Glutamatergic neuron (in vitro differentiated cells): ENCODE measurements at regions not wholly inside any gene's neighbourhood (a gene's known extent, or its start where the extent isn't known, plus 50 kb on each side); places are given as distances from the start of the nearest gene placed in this dataset.

ENCODE experiments used
- DNase-seq: peaks from one replicate; pipeline ENCODE4 v3.0.0; 2022
- H3K27ac Mint-ChIP-seq: one replicate; pipeline ENCODE4 v1.8.0; 2020; ENCODE audit warnings: mild to moderate bottlenecking, mixed read lengths, inconsistent platforms; ENCODE audit not compliant: unreplicated experiment
- H3K27me3 Mint-ChIP-seq: one replicate; pipeline ENCODE4 v1.8.0; 2020; ENCODE audit warnings: mild to moderate bottlenecking, moderate library complexity, mixed read lengths, inconsistent platforms; ENCODE audit not compliant: unreplicated experiment
- H3K36me3 Mint-ChIP-seq: one replicate; pipeline ENCODE4 v1.8.0; 2020; ENCODE audit warnings: mild to moderate bottlenecking, mixed read lengths, inconsistent platforms; ENCODE audit not compliant: unreplicated experiment
- H3K4me1 Mint-ChIP-seq: one replicate; pipeline ENCODE4 v1.8.0; 2020; ENCODE audit warnings: mild to moderate bottlenecking, low read depth, mixed read lengths, inconsistent platforms; ENCODE audit not compliant: unreplicated experiment
- H3K4me3 Mint-ChIP-seq: one replicate; pipeline ENCODE4 v1.8.0; 2020; ENCODE audit warnings: mild to moderate bottlenecking, mixed read lengths, inconsistent platforms; ENCODE audit not compliant: unreplicated experiment
- H3K9me3 Mint-ChIP-seq: one replicate; pipeline ENCODE4 v1.8.0; 2020; ENCODE audit warnings: mild to moderate bottlenecking, moderate library complexity, mixed read lengths, inconsistent platforms; ENCODE audit not compliant: unreplicated experiment
- TF ChIP-seq, protein P1 (sequence below): fragments of 200-600 bp; sonication (generic); IDR thresholded peaks from one replicate; pipeline ENCODE4 v1.5.0; 2021; ENCODE audit not compliant: partially characterized antibody, unreplicated experiment

DNA sequence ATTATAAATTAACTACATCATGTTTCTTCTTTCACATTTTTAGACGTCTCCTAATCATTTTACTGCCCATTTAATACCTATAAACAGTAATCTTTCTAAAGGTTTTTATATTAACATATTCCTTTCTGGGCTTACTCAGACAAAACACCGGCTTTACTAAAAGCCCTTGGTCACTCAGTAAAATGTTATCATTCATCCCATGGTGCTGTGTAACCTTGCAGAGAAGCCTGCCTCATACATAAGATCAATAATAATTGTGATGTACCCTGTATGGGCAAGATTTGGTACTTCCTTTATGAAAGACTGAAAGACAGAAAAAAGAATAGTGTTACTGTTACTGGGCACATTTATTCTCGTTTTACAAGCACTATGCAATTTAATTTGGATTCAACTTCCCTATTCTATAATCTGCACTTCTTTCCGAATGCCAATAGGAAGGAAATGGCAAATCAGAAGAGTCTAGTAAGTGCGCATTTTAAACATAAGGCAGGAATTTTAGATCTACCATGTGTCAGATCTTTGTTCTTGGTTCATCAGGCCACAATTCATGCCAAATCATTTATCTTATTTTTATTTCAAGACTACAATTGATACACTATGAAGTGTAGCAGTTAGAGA is 522.2 kb downstream of the CSNK1G3 start:
- H3K27ac Mint-ChIP-seq: no peak overlapping the region
- H3K9me3 Mint-ChIP-seq: no peaks in the 10 kb centered on the region
- no peaks in the 10 kb centered on the region for H3K27me3 Mint-ChIP-seq

DNA sequence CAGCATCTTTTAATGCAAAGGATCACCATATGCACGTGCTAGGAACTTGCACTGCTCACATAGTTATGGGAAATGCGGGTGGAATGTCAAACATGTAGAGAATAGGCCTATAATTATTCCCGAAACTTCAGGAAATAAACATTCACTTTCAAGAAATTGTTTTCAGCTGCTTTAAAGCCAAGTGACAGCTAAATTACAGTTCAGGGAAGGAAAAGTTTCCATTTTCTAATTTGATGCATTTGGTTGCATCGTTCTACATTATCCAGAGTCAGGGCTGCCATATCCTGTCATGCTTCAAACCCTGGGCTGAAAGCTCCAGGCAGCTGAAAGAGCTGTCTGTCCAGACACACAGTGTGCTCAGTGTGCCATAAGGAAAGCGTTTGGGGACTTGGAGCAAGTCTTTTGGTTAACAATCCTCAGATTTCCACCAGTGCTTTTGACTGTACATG is 518.1 kb downstream of the CSNK1G3 start:
- TF ChIP-seq, protein P1, sequence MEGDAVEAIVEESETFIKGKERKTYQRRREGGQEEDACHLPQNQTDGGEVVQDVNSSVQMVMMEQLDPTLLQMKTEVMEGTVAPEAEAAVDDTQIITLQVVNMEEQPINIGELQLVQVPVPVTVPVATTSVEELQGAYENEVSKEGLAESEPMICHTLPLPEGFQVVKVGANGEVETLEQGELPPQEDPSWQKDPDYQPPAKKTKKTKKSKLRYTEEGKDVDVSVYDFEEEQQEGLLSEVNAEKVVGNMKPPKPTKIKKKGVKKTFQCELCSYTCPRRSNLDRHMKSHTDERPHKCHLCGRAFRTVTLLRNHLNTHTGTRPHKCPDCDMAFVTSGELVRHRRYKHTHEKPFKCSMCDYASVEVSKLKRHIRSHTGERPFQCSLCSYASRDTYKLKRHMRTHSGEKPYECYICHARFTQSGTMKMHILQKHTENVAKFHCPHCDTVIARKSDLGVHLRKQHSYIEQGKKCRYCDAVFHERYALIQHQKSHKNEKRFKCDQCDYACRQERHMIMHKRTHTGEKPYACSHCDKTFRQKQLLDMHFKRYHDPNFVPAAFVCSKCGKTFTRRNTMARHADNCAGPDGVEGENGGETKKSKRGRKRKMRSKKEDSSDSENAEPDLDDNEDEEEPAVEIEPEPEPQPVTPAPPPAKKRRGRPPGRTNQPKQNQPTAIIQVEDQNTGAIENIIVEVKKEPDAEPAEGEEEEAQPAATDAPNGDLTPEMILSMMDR: no peak
- Mint-ChIP-seq H3K36me3 (no peaks in the 10 kb centered on the region), H3K27me3 (no peaks in the 10 kb centered on the region), H3K27ac (no peak overlapping the region), H3K9me3 (peaks cover 3% of the 10 kb centered on the region), H3K4me1 (peaks cover 9% of the 10 kb centered on the region), H3K4me3 (no peak overlapping the region)
- DNase-seq: no peak

More for the DNA sequence above, 522.2 kb downstream of the CSNK1G3 start:
- H3K4me1 Mint-ChIP-seq: peaks cover 6% of the 10 kb centered on the region
- TF ChIP-seq, protein P1: no peak
- DNase-seq: no peak
- no peak overlapping the region for H3K4me3 Mint-ChIP-seq
- no peaks in the 10 kb centered on the region for H3K36me3 Mint-ChIP-seq

DNA sequence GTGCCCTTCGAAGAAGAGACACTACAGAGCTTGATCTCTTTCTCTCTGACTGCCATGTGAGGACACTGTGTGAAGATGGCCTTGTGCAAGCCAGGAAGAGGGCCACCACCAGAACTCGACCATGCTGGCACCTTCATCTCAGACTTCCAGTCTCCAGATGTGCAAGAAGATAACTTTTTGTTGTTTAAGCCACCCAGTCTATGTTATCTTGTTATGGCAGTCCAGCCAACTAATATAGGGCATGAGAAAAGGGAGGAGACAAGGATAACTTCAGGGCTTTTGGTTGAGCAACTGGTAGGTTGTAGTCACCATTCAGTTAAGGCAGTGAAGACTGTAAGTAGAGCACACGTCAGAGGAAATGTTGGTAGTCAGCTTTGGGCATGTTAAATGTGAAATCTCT is 515.5 kb downstream of the CSNK1G3 start:
- Mint-ChIP-seq H3K4me3 (no peak overlapping the region), H3K27ac (no peak overlapping the region), H3K4me1 (peaks cover 9% of the 10 kb centered on the region), H3K9me3 (peaks cover 3% of the 10 kb centered on the region), H3K36me3 (no peaks in the 10 kb centered on the region), H3K27me3 (no peaks in the 10 kb centered on the region)
- DNase-seq: no peak
- TF ChIP-seq, protein P1: no peak

DNA sequence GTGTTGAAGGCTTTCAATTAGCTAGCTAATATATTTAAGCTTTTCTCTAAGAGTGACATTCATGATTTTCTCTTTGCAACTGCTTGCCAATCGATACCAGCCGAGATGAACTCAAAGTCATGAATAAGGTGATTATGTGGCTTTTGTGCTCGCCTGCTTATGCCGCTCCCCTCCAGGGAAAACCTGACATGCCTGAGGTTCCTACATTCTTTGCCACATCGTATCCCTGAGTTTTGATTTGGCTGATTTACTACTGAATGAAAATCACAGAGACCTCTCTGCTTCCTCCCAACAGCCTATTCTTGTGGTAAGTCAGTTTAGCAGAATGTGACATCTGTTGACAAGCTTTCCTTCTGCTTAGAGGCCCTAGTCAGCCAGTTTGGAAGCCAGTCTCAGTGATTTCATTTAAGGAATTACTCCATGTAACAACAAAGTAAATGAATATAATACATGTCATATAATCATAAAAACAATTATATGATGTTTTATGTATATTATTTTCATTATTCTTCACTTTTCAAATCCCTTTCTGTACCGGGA is 513.4 kb downstream of the CSNK1G3 start:
- no peak overlapping the region for H3K4me3 Mint-ChIP-seq
- peaks cover 3% of the 10 kb centered on the region for H3K9me3 Mint-ChIP-seq
- peak overlapping the region; percentile 22 for H3K27ac Mint-ChIP-seq
- H3K36me3 Mint-ChIP-seq: peaks cover 6% of the 10 kb centered on the region
- H3K27me3 Mint-ChIP-seq: no peaks in the 10 kb centered on the region
- H3K4me1 Mint-ChIP-seq: peaks cover 9% of the 10 kb centered on the region
- no peak for DNase-seq
- TF ChIP-seq, protein P1: no peak

DNA sequence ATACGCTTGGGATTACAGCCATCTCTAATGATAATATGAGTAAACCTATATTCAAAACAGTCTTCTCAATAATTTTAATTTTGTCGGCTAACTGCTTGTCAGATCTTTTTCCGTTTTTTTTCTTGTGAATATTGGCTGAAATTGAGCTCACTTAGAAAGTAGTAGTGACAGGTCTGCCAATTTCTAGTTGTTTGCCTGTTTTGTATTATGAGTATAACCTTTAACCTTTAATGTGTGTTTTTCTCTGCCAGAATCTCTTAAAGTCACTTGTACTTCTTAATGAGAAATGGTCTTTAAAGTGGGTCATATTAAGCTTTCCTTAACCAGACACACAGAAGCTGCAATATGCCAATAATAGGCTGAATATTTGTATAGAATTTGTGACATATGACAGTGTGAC is 511.0 kb downstream of the CSNK1G3 start:
- Mint-ChIP-seq H3K27me3 (no peaks in the 10 kb centered on the region), H3K36me3 (peaks cover 11% of the 10 kb centered on the region), H3K4me3 (no peak overlapping the region), H3K9me3 (peaks cover 5% of the 10 kb centered on the region), H3K4me1 (peaks cover 9% of the 10 kb centered on the region), H3K27ac (no peak overlapping the region)
- DNase-seq: no peak
- TF ChIP-seq, protein P1: no peak
